Smooth muscle cell (in vitro differentiated cells): ENCODE measurements at regions not wholly inside any gene's neighbourhood (a gene's known extent, or its start where the extent isn't known, plus 50 kb on each side); places are given as distances from the start of the nearest gene placed in this dataset.

ENCODE experiments used
- DNase-seq: peaks from one replicate; lab custom pipeline; 2025; ENCODE audit not compliant: unreplicated experiment; lab: John Stamatoyannopoulos, UW
- H2AFZ ChIP-seq: fragments of 200-600 bp; sonication (generic); 2 replicates; pipeline ENCODE4 v1.6.0; 2016; ENCODE audit warnings: antibody characterized with exemption, low read depth, mild to moderate bottlenecking
- H3F3A ChIP-seq: fragments of 200-600 bp; sonication (generic); 2 replicates; pipeline ENCODE4 v1.6.0; 2017; ENCODE audit warnings: antibody characterized with exemption, low read depth
- H3K27ac ChIP-seq: fragments of 200-600 bp; sonication (generic); 2 replicates; pipeline ENCODE4 v1.5.1; 2016; ENCODE audit warnings: low read depth, mild to moderate bottlenecking
- H3K27me3 ChIP-seq: fragments of 200-600 bp; sonication (generic); 2 replicates; pipeline ENCODE4 v1.6.1; 2016; ENCODE audit warnings: low read depth, mild to moderate bottlenecking
- H3K36me3 ChIP-seq: fragments of 200-600 bp; sonication (generic); 2 replicates; pipeline ENCODE4 v1.5.1; 2016; ENCODE audit warnings: low read depth
- H3K4me1 ChIP-seq: fragments of 200-600 bp; sonication (generic); 2 replicates; pipeline ENCODE4 v1.5.1; 2016; ENCODE audit warnings: low read depth
- H3K4me2 ChIP-seq: fragments of 200-600 bp; sonication (generic); 2 replicates; pipeline ENCODE4 v1.6.0; 2016; ENCODE audit warnings: mild to moderate bottlenecking
- H3K4me3 ChIP-seq: fragments of 200-600 bp; sonication (generic); 2 replicates; pipeline ENCODE4 v1.5.1; 2016; ENCODE audit warnings: mild to moderate bottlenecking
- H3K79me2 ChIP-seq: fragments of 200-600 bp; sonication (generic); 2 replicates; pipeline ENCODE4 v1.6.0; 2016; ENCODE audit warnings: low read depth, mild to moderate bottlenecking
- H3K9ac ChIP-seq: fragments of 200-600 bp; sonication (generic); 2 replicates; pipeline ENCODE4 v1.6.0; 2016; ENCODE audit warnings: low read depth
- H3K9me3 ChIP-seq: fragments of 200-600 bp; sonication (generic); replicated peaks from 2 replicates; pipeline ENCODE4 v1.5.1; 2016; ENCODE audit warnings: low read depth
- H4K20me1 ChIP-seq: fragments of 200-600 bp; sonication (generic); 2 replicates; pipeline ENCODE4 v1.6.0; 2016; ENCODE audit warnings: low read depth
- CTCF ChIP-seq: fragments of 200-600 bp; sonication (generic); IDR thresholded peaks from 2 replicates; pipeline ENCODE4 v1.5.1; 2017; ENCODE audit warnings: borderline replicate concordance, mild to moderate bottlenecking, antibody characterized with exemption; ENCODE audit not compliant: insufficient read depth, poor library complexity, severe bottlenecking
- WGBS: methylation state at CpG from one replicate; pipeline ENCODE4 v1.1.7; 2016; ENCODE audit warnings: low lambda C conversion rate; 5-methylcytosine and 5-hydroxymethylcytosine counted together

DNA sequence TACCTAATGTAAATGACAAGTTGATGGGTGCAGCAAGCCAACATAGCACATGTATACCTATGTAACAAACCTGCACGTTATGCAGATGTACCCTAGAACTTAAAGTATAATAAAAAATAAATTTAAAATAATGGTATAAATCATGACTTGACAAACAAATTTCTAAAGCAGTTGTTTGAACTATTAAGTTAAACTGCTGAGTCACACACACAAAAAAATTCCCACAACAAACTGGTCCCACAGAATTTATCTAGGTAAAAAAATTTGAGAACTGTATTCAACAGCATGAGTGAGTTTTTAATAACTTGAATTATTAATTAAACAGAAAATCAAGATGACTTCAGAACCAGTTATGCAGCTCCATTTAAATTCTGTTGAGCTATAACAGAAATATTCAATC lies 186.0 kb upstream of the SOX6 start:
- no peak for TF ChIP-seq CTCF
- Histone ChIP-seq H3K36me3 (no peaks in the 10 kb centered on the region), H3F3A (no peaks in the 10 kb centered on the region), H2AFZ (no peak overlapping the region), H3K9me3 (peaks cover 6% of the 10 kb centered on the region), H3K4me2 (no peak overlapping the region), H3K79me2 (peaks cover 74% of the 10 kb centered on the region), H3K27ac (no peak overlapping the region), H4K20me1 (peaks cover 6% of the 10 kb centered on the region), H3K27me3 (no peaks in the 10 kb centered on the region), H3K4me3 (no peak overlapping the region), H3K4me1 (no peaks in the 10 kb centered on the region), H3K9ac (no peak overlapping the region)
- no peak for DNase-seq
- WGBS, result 100% methylated on average over 1 of the region's 1 CpG

DNA sequence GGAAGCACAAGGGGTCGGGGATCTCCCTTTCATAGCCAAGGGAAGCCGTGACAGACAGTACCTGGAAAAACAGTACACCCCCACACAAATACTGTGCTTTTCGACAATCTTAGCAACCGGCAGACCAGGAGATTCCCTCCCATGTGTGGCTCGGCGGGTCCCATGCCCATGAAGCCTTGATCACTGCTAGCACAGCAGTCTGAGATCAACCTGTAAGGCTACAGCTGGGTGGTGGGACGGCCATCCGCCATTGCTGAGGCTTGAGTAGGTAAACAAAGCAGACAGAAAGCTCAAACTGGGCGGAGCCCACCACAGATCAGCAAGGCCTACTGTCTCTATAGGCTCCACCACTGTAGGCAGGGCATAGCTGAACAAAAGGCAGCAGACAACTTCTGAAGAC lies 180.2 kb upstream of the SOX6 start:
- no peaks in the 10 kb centered on the region for H3K36me3 ChIP-seq
- H3K27me3 ChIP-seq, result no peaks in the 10 kb centered on the region
- H3K79me2 ChIP-seq, result peaks cover 59% of the 10 kb centered on the region
- H2AFZ ChIP-seq, result no peak overlapping the region
- H3K9me3 ChIP-seq, result peaks cover 6% of the 10 kb centered on the region
- no peak overlapping the region for H3K9ac ChIP-seq
- H3K27ac ChIP-seq, result no peak overlapping the region
- 96% methylated on average over 9 of the region's 9 CpGs for WGBS
- H3K4me1 ChIP-seq, result no peaks in the 10 kb centered on the region
- H3K4me3 ChIP-seq, result no peak overlapping the region
- no peak for DNase-seq
- no peak for TF ChIP-seq CTCF
- no peaks in the 10 kb centered on the region for H3F3A ChIP-seq
- H3K4me2 ChIP-seq, result no peak overlapping the region
- H4K20me1 ChIP-seq, result peaks cover 4% of the 10 kb centered on the region

- DNase-seq, result no peak
- Histone ChIP-seq H3K27me3 (no peaks in the 10 kb centered on the region), H3K36me3 (no peaks in the 10 kb centered on the region), H3F3A (no peaks in the 10 kb centered on the region), H3K4me3 (no peak overlapping the region), H3K4me2 (no peak overlapping the region), H3K9ac (no peak overlapping the region), H4K20me1 (peaks cover 25% of the 10 kb centered on the region), H3K79me2 (peaks cover 50% of the 10 kb centered on the region), H3K4me1 (no peaks in the 10 kb centered on the region), H2AFZ (no peak overlapping the region), H3K9me3 (no peaks in the 10 kb centered on the region), H3K27ac (no peak overlapping the region)
- WGBS, result 74% methylated on average over 1 of the region's 1 CpG
- TF ChIP-seq CTCF, result no peak
Observed at GRCh38 chr11:16528639-16529038, 172.3 kb upstream of the SOX6 start.

GRCh38 chr11:16527525-16528246 lies 171.3 kb upstream of the SOX6 start:
- no peak for DNase-seq
- Histone ChIP-seq H2AFZ (no peak overlapping the region), H3K9me3 (no peaks in the 10 kb centered on the region), H3K4me2 (no peak overlapping the region), H3K4me1 (no peaks in the 10 kb centered on the region), H3K4me3 (no peak overlapping the region), H3K27ac (no peak overlapping the region), H3K36me3 (no peaks in the 10 kb centered on the region), H3K9ac (no peak overlapping the region), H3F3A (no peaks in the 10 kb centered on the region), H3K79me2 (peaks cover 41% of the 10 kb centered on the region), H3K27me3 (no peaks in the 10 kb centered on the region), H4K20me1 (peaks cover 21% of the 10 kb centered on the region)
- WGBS, result 91% methylated on average over 7 of the region's 7 CpGs
- TF ChIP-seq CTCF, result no peak
